ENCODE measurements at regions not wholly inside any gene's neighbourhood (a gene's known extent, or its start where the extent isn't known, plus 50 kb on each side); places are given as distances from the start of the nearest gene placed in this dataset.

DNA sequence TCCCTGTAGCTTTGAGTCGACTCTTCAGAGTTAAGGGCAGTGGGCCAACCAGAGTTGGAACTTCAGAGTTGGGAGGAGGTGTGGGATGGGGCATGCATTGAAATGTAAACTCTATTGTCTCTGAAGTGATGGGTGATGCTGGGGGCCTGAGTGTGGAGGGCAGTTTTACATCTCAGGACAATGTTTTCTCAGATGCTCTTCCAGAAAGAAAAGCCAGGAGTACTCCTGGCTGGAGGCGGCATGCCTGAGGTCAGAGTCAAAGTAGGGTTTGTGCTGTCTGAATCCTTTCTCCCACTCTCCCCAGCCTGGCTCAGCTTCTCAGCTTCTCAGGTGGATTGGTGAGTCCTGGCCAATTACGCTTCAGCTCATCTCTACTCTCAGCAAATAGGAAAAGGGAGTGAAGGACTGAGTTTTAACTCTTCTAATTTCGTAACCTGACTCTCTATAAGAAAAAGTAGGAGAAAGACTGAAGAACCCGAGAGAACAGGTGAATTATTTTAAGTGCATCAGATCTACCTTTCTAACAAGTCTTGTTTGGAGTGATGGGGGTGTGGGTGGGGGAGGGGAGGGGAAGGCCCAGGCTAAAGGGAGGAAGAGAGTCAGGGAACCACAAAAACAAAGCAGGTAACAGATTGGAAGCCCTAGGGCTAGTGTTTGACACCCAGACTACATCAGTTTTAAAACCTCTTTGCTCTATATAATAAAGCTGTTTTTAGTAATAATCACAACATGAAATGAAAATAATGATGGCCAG is 107.5 kb upstream of the PELI1 start (continued):
- TF ChIP-seq SAP30 (IDR thresholded peaks at IDR 0.05; ENCODE audit: insufficient read depth, insufficient replicate concordance, low read length), result no peak
- no peak for TF ChIP-seq GTF2F1 (IDR thresholded peaks at IDR 0.05; ENCODE audit: borderline replicate concordance, low read depth, low read length)
- TF ChIP-seq ZNF274 (IDR thresholded peaks at IDR 0.05; ENCODE audit: borderline replicate concordance, extremely low read depth, low read length), result no peak
- no peak for TF ChIP-seq KDM4A (IDR thresholded peaks at IDR 0.05; ENCODE audit: low read depth, low read length, severe bottlenecking)
- TF ChIP-seq HDAC2 (IDR thresholded peaks at IDR 0.05; ENCODE audit: borderline replicate concordance in 1 of 2, low read depth in 2 of 2, low read length in 2 of 2), result no peak
- peak; percentile 2 to 3; a peak in 1 of 4 replicates for TF ChIP-seq RAD21 (IDR thresholded peaks at IDR 0.05 in 1 of 2, conservative IDR thresholded peaks at IDR 0.05 in 1 of 2; ENCODE audit: low read depth in 2 of 2, low read length in 2 of 2)
- TF ChIP-seq TAF1 (IDR thresholded peaks at IDR 0.05; ENCODE audit: low read depth, low read length), result peak; percentile 72
- TF ChIP-seq JUND (IDR thresholded peaks at IDR 0.05; ENCODE audit: low read length), result no peak
- TF ChIP-seq RBBP5 (IDR thresholded peaks at IDR 0.05; ENCODE audit: borderline replicate concordance, low read depth, low read length), result no peak
- TF ChIP-seq RNF2 (IDR thresholded peaks at IDR 0.05; ENCODE audit: borderline replicate concordance, low read depth, low read length, missing control alignments, poor library complexity, severe bottlenecking), result no peak
- TF ChIP-seq SIX5 (IDR thresholded peaks at IDR 0.05; ENCODE audit: low read depth, low read length), result no peak
- peak; percentile 65 for TF ChIP-seq TBP (IDR thresholded peaks at IDR 0.05; ENCODE audit: low read depth, low read length)
- no peak for TF ChIP-seq CREB1 (IDR thresholded peaks at IDR 0.05)
- peak; percentile 70; the same call in 1 of the 2 replicates for TF ChIP-seq POLR2AphosphoS5 (IDR thresholded peaks at IDR 0.05; ENCODE audit: low read depth, low read length)
- TF ChIP-seq BACH1 (IDR thresholded peaks at IDR 0.05; ENCODE audit: low read length), result no peak

Data from H1 (cell line).